GM23338 (cell line): ENCODE measurements at regions not wholly inside any gene's neighbourhood (a gene's known extent, or its start where the extent isn't known, plus 50 kb on each side); places are given as distances from the start of the nearest gene placed in this dataset.

Experiments used
- ATAC-seq: fragments of 200-7000 bp; cut with Tn5 transposase; 3 replicates; pipeline ENCODE4 v1.9.1; 2020
- DNase-seq: peaks from one replicate; pipeline ENCODE4 v3.0.0-alpha.2; 2015; ENCODE audit warnings: low spot score
- H2AFZ ChIP-seq: fragments of 200-600 bp; sonication (generic); 2 replicates; pipeline ENCODE4 v1.8.0; 2016; ENCODE audit warnings: antibody characterized with exemption, mild to moderate bottlenecking, moderate library complexity
- H3F3A ChIP-seq: fragments of 200-600 bp; sonication (generic); replicated peaks from 2 replicates; pipeline ENCODE4 v1.8.0; 2017; ENCODE audit warnings: antibody characterized with exemption, mixed run types, low read depth
- H3K27ac ChIP-seq: fragments of 200-600 bp; sonication (generic); 2 replicates; pipeline ENCODE4 v1.6.1; 2016; ENCODE audit warnings: low read depth
- H3K27me3 ChIP-seq: fragments of 200-600 bp; sonication (generic); 2 replicates; pipeline ENCODE4 v1.8.0; 2016; ENCODE audit warnings: mild to moderate bottlenecking, mixed run types, moderate library complexity; ENCODE audit not compliant: insufficient read depth
- H3K36me3 ChIP-seq: fragments of 200-600 bp; sonication (generic); 2 replicates; pipeline ENCODE4 v1.8.0; 2016; ENCODE audit warnings: mild to moderate bottlenecking; ENCODE audit not compliant: insufficient read depth
- H3K4me1 ChIP-seq: fragments of 200-600 bp; sonication (generic); 2 replicates; pipeline ENCODE4 v1.8.0; 2016; ENCODE audit warnings: mild to moderate bottlenecking, moderate library complexity; ENCODE audit not compliant: insufficient read depth
- H3K4me2 ChIP-seq: fragments of 200-600 bp; sonication (generic); 2 replicates; pipeline ENCODE4 v1.7.1; 2017; ENCODE audit warnings: mixed run types
- H3K4me3 ChIP-seq: fragments of 200-600 bp; sonication (generic); 2 replicates; pipeline ENCODE4 v1.6.1; 2016; ENCODE audit warnings: mixed run types
- H3K79me2 ChIP-seq: fragments of 200-600 bp; sonication (generic); replicated peaks from 2 replicates; pipeline ENCODE4 v1.8.0; 2017; ENCODE audit warnings: mild to moderate bottlenecking; ENCODE audit not compliant: insufficient read depth
- H3K9me2 ChIP-seq: fragments of 200-600 bp; sonication (generic); 2 replicates; pipeline ENCODE4 v1.8.0; 2017; ENCODE audit not compliant: insufficient read depth
- H4K20me1 ChIP-seq: fragments of 200-600 bp; sonication (generic); replicated peaks from 2 replicates; pipeline ENCODE4 v1.8.0; 2017; ENCODE audit warnings: mild to moderate bottlenecking; ENCODE audit not compliant: insufficient read depth
- H3K27ac Mint-ChIP-seq: 2 replicates; pipeline ENCODE4 v1.8.0; 2020; ENCODE audit warnings: inconsistent platforms, mild to moderate bottlenecking, moderate library complexity, mixed read lengths
- H3K27me3 Mint-ChIP-seq: 3 replicates; pipeline ENCODE4 v1.8.0; 2022; ENCODE audit warnings: low read depth, mild to moderate bottlenecking, moderate library complexity, mixed read lengths, inconsistent platforms; ENCODE audit not compliant: insufficient read depth, poor library complexity
- H3K36me3 Mint-ChIP-seq: 3 replicates; pipeline ENCODE4 v1.8.0; 2021; ENCODE audit warnings: low read depth, mild to moderate bottlenecking, inconsistent platforms, moderate library complexity, mixed read lengths
- H3K4me1 Mint-ChIP-seq: 3 replicates; pipeline ENCODE4 v1.8.0; 2020; ENCODE audit warnings: mild to moderate bottlenecking, inconsistent platforms, mixed read lengths
- H3K4me3 Mint-ChIP-seq: 3 replicates; pipeline ENCODE4 v1.8.0; 2021; ENCODE audit warnings: moderate library complexity, mild to moderate bottlenecking, inconsistent platforms, mixed read lengths
- H3K9me3 Mint-ChIP-seq: 3 replicates; pipeline ENCODE4 v1.8.0; 2020; ENCODE audit warnings: moderate library complexity, mild to moderate bottlenecking, inconsistent platforms, mixed read lengths
- CREB1 ChIP-seq: fragments of 250-450 bp; sonication (Bioruptor Pico); IDR thresholded peaks from 2 replicates; pipeline ENCODE4 v1.5.0; 2020; ENCODE audit warnings: low read depth, mild to moderate bottlenecking, moderate library complexity
- EZH2 ChIP-seq: fragments of 200-600 bp; sonication (generic); IDR thresholded peaks from one replicate; pipeline ENCODE4 v1.8.0; 2017; ENCODE audit warnings: antibody characterized with exemption, mild to moderate bottlenecking, low read depth; ENCODE audit not compliant: unreplicated experiment
- EZH2phosphoT487 ChIP-seq: fragments of 200-600 bp; sonication (generic); IDR thresholded peaks from one replicate; pipeline ENCODE4 v1.8.1; 2018; ENCODE audit warnings: antibody characterized with exemption; ENCODE audit not compliant: unreplicated experiment
- JUNB ChIP-seq: IDR thresholded peaks from one replicate; pipeline ENCODE4 v1.6.1; 2016; ENCODE audit warnings: antibody characterized with exemption; ENCODE audit not compliant: unreplicated experiment
- NANOG ChIP-seq: IDR thresholded peaks from 2 replicates; pipeline ENCODE4 v1.6.1; 2016; ENCODE audit warnings: antibody characterized with exemption, borderline replicate concordance
- POLR2AphosphoS5 ChIP-seq: IDR thresholded peaks from 2 replicates; pipeline ENCODE4 v1.6.1; 2016; ENCODE audit warnings: antibody characterized with exemption, low read depth
- REST ChIP-seq: IDR thresholded peaks from one replicate; pipeline ENCODE4 v1.6.1; 2018; ENCODE audit warnings: antibody characterized with exemption; ENCODE audit not compliant: unreplicated experiment
- STAT1 ChIP-seq: IDR thresholded peaks from one replicate; pipeline ENCODE4 v1.6.1; 2016; ENCODE audit warnings: antibody characterized with exemption; ENCODE audit not compliant: unreplicated experiment
- ZNF114 ChIP-seq: fragments of 250-450 bp; sonication (Bioruptor Pico); IDR thresholded peaks from 2 replicates; pipeline ENCODE4 v1.5.0; 2020; ENCODE audit warnings: mild to moderate bottlenecking, moderate library complexity
- ZNF331 ChIP-seq: fragments of 250-450 bp; sonication (Bioruptor Pico); IDR thresholded peaks from 2 replicates; pipeline ENCODE4 v1.5.0; 2020; ENCODE audit warnings: low read depth, mild to moderate bottlenecking, moderate library complexity
- ZNF462 ChIP-seq: fragments of 250-450 bp; sonication (Bioruptor Pico); IDR thresholded peaks from 2 replicates; pipeline ENCODE4 v1.5.0; 2020; ENCODE audit warnings: mild to moderate bottlenecking, moderate library complexity
- TF ChIP-seq, protein P1 (sequence below): IDR thresholded peaks from 2 replicates; pipeline ENCODE4 v1.6.1; 2016; ENCODE audit warnings: antibody characterized with exemption

DNA sequence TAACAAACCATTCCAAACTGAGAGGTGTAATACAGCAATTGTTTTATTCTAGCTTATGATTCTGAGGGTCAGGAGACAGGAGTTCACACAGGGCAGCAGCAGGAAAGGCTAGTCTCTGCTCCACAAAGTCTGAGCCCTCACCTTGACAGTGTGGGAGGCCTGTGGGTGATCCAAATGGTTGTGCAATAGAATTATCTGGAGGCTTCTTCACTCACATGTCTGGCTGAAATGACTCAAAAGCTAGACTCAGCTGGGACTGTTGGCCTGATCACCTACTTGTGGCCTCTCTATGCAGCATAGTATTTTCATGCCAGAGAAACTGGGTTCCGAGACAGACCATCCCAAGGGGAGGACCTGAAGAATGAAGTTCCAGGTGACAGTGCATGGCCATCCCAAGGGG, 233.9 kb upstream of the UBE2E2 start:
- Mint-ChIP-seq H3K36me3 (no peaks in the 10 kb centered on the region), H3K9me3 (no peaks in the 10 kb centered on the region), H3K4me1 (no peaks in the 10 kb centered on the region), H3K4me3 (no peak overlapping the region), H3K27ac (no peak overlapping the region), H3K27me3 (no peaks in the 10 kb centered on the region)
- H3K27me3 ChIP-seq = no peaks in the 10 kb centered on the region
- no peak for ATAC-seq
- no peaks in the 10 kb centered on the region for H4K20me1 ChIP-seq
- no peak overlapping the region for H3K4me3 ChIP-seq
- no peak overlapping the region for H3K27ac ChIP-seq
- H3K4me1 ChIP-seq = no peaks in the 10 kb centered on the region
- H3K79me2 ChIP-seq = no peaks in the 10 kb centered on the region
- no peaks in the 10 kb centered on the region for H3F3A ChIP-seq
- no peak overlapping the region for H3K4me2 ChIP-seq
- no peaks in the 10 kb centered on the region for H3K36me3 ChIP-seq
- H2AFZ ChIP-seq = no peak overlapping the region
- DNase-seq = no peak
- H3K9me2 ChIP-seq = no peaks in the 10 kb centered on the region
- TF ChIP-seq ZNF114 (CRISPR knock-in tag) (no peak), JUNB (no peak)

DNA sequence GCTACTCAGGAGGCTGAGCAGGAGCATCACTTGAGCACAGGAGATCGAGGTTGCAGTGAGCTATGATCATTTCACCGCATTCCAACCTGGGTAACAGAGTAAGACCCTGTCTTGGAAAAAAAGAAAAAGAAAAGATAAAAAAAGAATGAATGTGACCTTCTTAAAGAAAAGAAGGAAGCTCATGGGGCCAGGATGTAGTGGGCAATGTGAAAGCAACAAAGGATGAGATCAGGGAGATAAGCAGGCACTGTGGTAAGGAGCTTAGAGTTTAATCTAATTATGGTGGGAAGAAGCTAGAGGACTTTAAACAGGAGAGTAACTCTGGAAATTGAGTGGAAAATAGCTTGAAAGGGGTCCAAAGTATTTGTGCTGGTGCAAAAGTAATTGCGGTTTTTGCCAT, 231.6 kb upstream of the UBE2E2 start:
- H3K4me3 ChIP-seq = no peak overlapping the region
- H3K27me3 ChIP-seq = no peaks in the 10 kb centered on the region
- H2AFZ ChIP-seq = no peak overlapping the region
- no peaks in the 10 kb centered on the region for H3F3A ChIP-seq
- no peak overlapping the region for H3K27ac ChIP-seq
- H3K4me3 Mint-ChIP-seq = no peak overlapping the region
- H3K4me1 Mint-ChIP-seq = no peaks in the 10 kb centered on the region
- DNase-seq = no peak
- H3K27me3 Mint-ChIP-seq = no peaks in the 10 kb centered on the region
- no peak for ATAC-seq
- no peaks in the 10 kb centered on the region for H3K9me2 ChIP-seq
- no peak for TF ChIP-seq POLR2AphosphoS5
- no peak for TF ChIP-seq CREB1 (CRISPR knock-in tag)
- no peak for TF ChIP-seq EZH2
- no peak for TF ChIP-seq EZH2phosphoT487
- TF ChIP-seq REST = no peak
- TF ChIP-seq, protein P1, sequence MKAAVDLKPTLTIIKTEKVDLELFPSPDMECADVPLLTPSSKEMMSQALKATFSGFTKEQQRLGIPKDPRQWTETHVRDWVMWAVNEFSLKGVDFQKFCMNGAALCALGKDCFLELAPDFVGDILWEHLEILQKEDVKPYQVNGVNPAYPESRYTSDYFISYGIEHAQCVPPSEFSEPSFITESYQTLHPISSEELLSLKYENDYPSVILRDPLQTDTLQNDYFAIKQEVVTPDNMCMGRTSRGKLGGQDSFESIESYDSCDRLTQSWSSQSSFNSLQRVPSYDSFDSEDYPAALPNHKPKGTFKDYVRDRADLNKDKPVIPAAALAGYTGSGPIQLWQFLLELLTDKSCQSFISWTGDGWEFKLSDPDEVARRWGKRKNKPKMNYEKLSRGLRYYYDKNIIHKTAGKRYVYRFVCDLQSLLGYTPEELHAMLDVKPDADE = no peak
- no peak for TF ChIP-seq NANOG
- no peak for TF ChIP-seq ZNF462
- TF ChIP-seq STAT1 = no peak
- no peak for TF ChIP-seq ZNF114 (CRISPR knock-in tag)
- TF ChIP-seq ZNF331 = no peak
- no peak overlapping the region for H3K27ac Mint-ChIP-seq
- H4K20me1 ChIP-seq = no peaks in the 10 kb centered on the region
- no peak overlapping the region for H3K4me2 ChIP-seq
- H3K36me3 ChIP-seq = no peaks in the 10 kb centered on the region
- no peaks in the 10 kb centered on the region for H3K4me1 ChIP-seq
- no peaks in the 10 kb centered on the region for H3K79me2 ChIP-seq
- no peaks in the 10 kb centered on the region; the same call in 2 of the 3 replicates for H3K9me3 Mint-ChIP-seq
- no peaks in the 10 kb centered on the region for H3K36me3 Mint-ChIP-seq
